ENCODE measurements at regions not wholly inside any gene's neighbourhood (a gene's known extent, or its start where the extent isn't known, plus 50 kb on each side); places are given as distances from the start of the nearest gene placed in this dataset.
"Not testable (repeated sequence)": the region's sequence is repeated elsewhere in the genome, so short reads cannot be mapped to it uniquely, and the experiment has no call there.

DNA sequence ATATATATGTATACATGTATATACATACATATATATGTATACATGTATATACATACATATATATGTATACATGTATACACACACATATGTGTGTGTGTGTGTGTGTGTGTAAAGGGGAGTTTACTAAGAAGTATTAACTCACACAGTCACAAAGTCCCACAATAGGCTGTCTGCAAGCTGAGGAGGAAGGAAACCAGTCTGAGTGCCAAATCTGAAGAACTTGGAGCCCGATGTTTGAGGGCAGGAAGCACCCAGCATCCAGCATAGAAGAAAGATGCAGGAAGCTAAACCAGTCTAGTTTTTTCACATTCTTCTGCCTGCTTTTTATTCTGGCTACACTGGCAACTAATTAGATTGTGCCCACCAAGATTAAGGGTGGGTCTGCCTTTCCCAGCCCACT, 591.5 kb downstream of the PRR16 start:
- Histone ChIP-seq H3K14ac (replicated peaks; ENCODE audit: low read depth, low read length) (no peak overlapping the region), H2AFZ (replicated peaks; ENCODE audit: low read length, poor library complexity) (no peak overlapping the region), H3K4me3 (ENCODE audit: insufficient read depth, low read depth, low read length) (no peak overlapping the region), H2BK5ac (ENCODE audit: low read depth, low read length, poor library complexity, severe bottlenecking) (no peak overlapping the region), H3K23ac (ENCODE audit: low read depth, low read length) (no peak overlapping the region), H3K79me1 (ENCODE audit: low read depth in 1 of 2, low read length in 2 of 2) (no peaks in the 10 kb centered on the region), H2AK5ac (ENCODE audit: low read depth, low read length) (no peak overlapping the region), H3K18ac (ENCODE audit: low read depth, low read length) (no peak overlapping the region), H3K9ac (ENCODE audit: low read depth, low read length) (no peak overlapping the region), H3K27ac (ENCODE audit: insufficient read depth, low read length) (no peak overlapping the region), H2BK15ac (ENCODE audit: low read depth, low read length) (no peak overlapping the region), H3K27me3 (ENCODE audit: control insufficient read depth, insufficient read depth, low read length) (no peaks in the 10 kb centered on the region), H4K5ac (ENCODE audit: low read depth, low read length) (no peak overlapping the region), H3K9me1 (ENCODE audit: insufficient read depth, low read length) (no peaks in the 10 kb centered on the region), H3K56ac (ENCODE audit: extremely low read depth, insufficient read depth, low read length) (no peak overlapping the region), H3K4ac (ENCODE audit: low read depth, low read length) (no peak overlapping the region), H2AK9ac (replicated peaks; ENCODE audit: low read depth, low read length, poor library complexity) (no peak overlapping the region), H4K8ac (ENCODE audit: low read depth in 2 of 2, low read length in 2 of 2) (no peak overlapping the region), H3K36me3 (ENCODE audit: control insufficient read depth, insufficient read depth, low read length) (no peaks in the 10 kb centered on the region), H3K9me3 (ENCODE audit: control insufficient read depth, insufficient read depth, low read length) (no peaks in the 10 kb centered on the region), H4K20me1 (ENCODE audit: insufficient read depth, low read length) (no peaks in the 10 kb centered on the region), H4K91ac (ENCODE audit: insufficient read depth, low read depth, low read length) (no peak overlapping the region), H2BK20ac (ENCODE audit: low read depth, low read length) (no peak overlapping the region), H2BK120ac (ENCODE audit: low read depth, low read length) (no peak overlapping the region), H3K4me2 (ENCODE audit: low read depth, low read length) (no peak overlapping the region), H3K4me1 (ENCODE audit: control insufficient read depth, insufficient read depth, low read length) (no peaks in the 10 kb centered on the region)
- WGBS, 2 experiments (ENCODE audit: extremely low coverage in 2 of 2, insufficient read length in 1 of 2), result 67% methylated on average over 1 of the region's 1 CpG; no CpG with 5 or more reads in 1 of the 2 experiments
- in situ Hi-C loops (cut with MboI; ENCODE audit: low sequenced_read_pairs) (no loop called here), intact Hi-C loops (cut with micrococcal nuclease) (no loop called here), dilution Hi-C loops (cut with HindIII; ENCODE audit: low sequenced_read_pairs, unreplicated experiment) (no loop called here)
- POLR2A ChIA-PET (ENCODE audit: unreplicated experiment), result no interaction called here
- no TSS peak for BruUV-seq (replicated peaks)
- CTCF ChIA-PET, result no interaction called here
- DNase-seq (no peak), ATAC-seq (ENCODE audit: low read depth) (no peak)
- TF ChIP-seq POLR2A (IDR thresholded peaks at IDR 0.05; ENCODE audit: low read depth, low read length), result no peak
- TF ChIP-seq BHLHE40 (IDR thresholded peaks at IDR 0.05; ENCODE audit: low read depth, low read length), result no peak
- TF ChIP-seq CEBPB (IDR thresholded peaks at IDR 0.05; ENCODE audit: low read depth, low read length), result no peak

GRCh38 chr5:121064241-121064640, 600.1 kb downstream of the PRR16 start:
- H2BK120ac ChIP-seq (ENCODE audit: low read depth, low read length); H3K4me1 ChIP-seq (ENCODE audit: control insufficient read depth, insufficient read depth, low read length); H3K27me3 ChIP-seq (ENCODE audit: control insufficient read depth, insufficient read depth, low read length); H3K4ac ChIP-seq (ENCODE audit: low read depth, low read length); H2AK9ac ChIP-seq (replicated peaks; ENCODE audit: low read depth, low read length, poor library complexity); H3K14ac ChIP-seq (replicated peaks; ENCODE audit: low read depth, low read length); H3K36me3 ChIP-seq (ENCODE audit: control insufficient read depth, insufficient read depth, low read length); H3K4me3 ChIP-seq (ENCODE audit: insufficient read depth, low read depth, low read length); H3K56ac ChIP-seq (ENCODE audit: extremely low read depth, insufficient read depth, low read length); H3K23ac ChIP-seq (ENCODE audit: low read depth, low read length); H2AFZ ChIP-seq (replicated peaks; ENCODE audit: low read length, poor library complexity); intact Hi-C loops (cut with micrococcal nuclease); H2BK15ac ChIP-seq (ENCODE audit: low read depth, low read length); H3K27ac ChIP-seq (ENCODE audit: insufficient read depth, low read length); ATAC-seq (ENCODE audit: low read depth); H2BK5ac ChIP-seq (ENCODE audit: low read depth, low read length, poor library complexity, severe bottlenecking); H3K9me1 ChIP-seq (ENCODE audit: insufficient read depth, low read length); H4K20me1 ChIP-seq (ENCODE audit: insufficient read depth, low read length); dilution Hi-C loops (cut with HindIII; ENCODE audit: low sequenced_read_pairs, unreplicated experiment); H2AK5ac ChIP-seq (ENCODE audit: low read depth, low read length); CTCF ChIA-PET; H4K8ac ChIP-seq (ENCODE audit: low read depth in 2 of 2, low read length in 2 of 2); H4K5ac ChIP-seq (ENCODE audit: low read depth, low read length); H4K91ac ChIP-seq (ENCODE audit: insufficient read depth, low read depth, low read length); H3K18ac ChIP-seq (ENCODE audit: low read depth, low read length); H3K9ac ChIP-seq (ENCODE audit: low read depth, low read length); H3K4me2 ChIP-seq (ENCODE audit: low read depth, low read length); H3K9me3 ChIP-seq (ENCODE audit: control insufficient read depth, insufficient read depth, low read length); DNase-seq; POLR2A ChIA-PET (ENCODE audit: unreplicated experiment); H3K79me1 ChIP-seq (ENCODE audit: low read depth in 1 of 2, low read length in 2 of 2); in situ Hi-C loops (cut with MboI; ENCODE audit: low sequenced_read_pairs); H2BK20ac ChIP-seq (ENCODE audit: low read depth, low read length); BruUV-seq (replicated peaks): not testable (repeated sequence)
- WGBS, 2 experiments (ENCODE audit: extremely low coverage in 2 of 2, insufficient read length in 1 of 2), result 94% methylated on average over 7 of the region's 23 CpGs; no CpG with 5 or more reads in 1 of the 2 experiments

Measured in IMR-90 (cell line).